ENCODE measurements at regions not wholly inside any gene's neighbourhood (a gene's known extent, or its start where the extent isn't known, plus 50 kb on each side); places are given as distances from the start of the nearest gene placed in this dataset.
"Not testable (repeated sequence)": the region's sequence is repeated elsewhere in the genome, so short reads cannot be mapped to it uniquely, and the experiment has no call there.

DNA sequence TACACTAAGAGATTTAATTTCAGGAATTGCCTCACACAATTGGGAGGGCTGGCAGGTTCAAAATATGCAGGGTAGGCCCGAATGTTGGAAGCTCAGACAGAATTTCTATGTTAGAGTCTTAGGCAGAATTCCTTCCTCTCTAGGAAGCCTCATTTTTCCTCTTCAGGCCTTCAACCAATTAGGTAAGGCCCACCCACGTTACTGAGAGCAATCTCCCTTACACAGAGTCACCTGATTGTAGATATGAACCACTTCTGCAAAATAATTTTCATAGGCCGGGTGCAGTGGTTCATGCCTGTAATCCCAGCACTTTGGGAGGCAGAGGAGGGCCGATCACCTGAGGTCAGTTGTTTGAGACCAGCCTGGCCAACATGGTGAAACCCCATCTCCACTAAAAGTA lies 50.2 kb upstream of the HIVEP1 start:
- DNase-seq (ENCODE audit: low read depth, low spot score): no peak

GRCh38 chr6:11960909-11961779 lies 51.0 kb upstream of the HIVEP1 start:
- no peak for DNase-seq (ENCODE audit: low read depth, low spot score)

DNA sequence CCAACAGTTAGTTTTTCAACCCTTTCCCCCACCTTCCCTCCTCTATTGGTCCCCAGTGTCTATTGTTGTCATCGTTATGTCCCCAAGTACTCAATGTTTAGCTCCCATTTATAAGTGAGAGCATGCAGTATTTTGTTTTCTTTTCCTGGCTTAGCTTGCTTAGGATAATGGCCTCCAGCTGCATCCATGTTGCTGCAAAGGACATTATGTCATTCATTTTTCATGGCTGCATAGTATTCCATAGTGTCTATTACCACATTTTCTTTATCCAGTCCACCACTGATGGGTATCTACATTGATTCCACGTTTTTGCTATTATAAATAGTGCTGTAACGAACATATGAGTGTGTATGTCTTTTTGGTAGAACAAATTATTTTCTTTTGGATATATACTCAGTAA lies 55.3 kb upstream of the HIVEP1 start:
- DNase-seq (ENCODE audit: low read depth, low spot score): no peak

- DNase-seq (ENCODE audit: low read depth, low spot score): no peak
Observed at GRCh38 chr6:11953641-11954040, 58.5 kb upstream of the HIVEP1 start.

DNA sequence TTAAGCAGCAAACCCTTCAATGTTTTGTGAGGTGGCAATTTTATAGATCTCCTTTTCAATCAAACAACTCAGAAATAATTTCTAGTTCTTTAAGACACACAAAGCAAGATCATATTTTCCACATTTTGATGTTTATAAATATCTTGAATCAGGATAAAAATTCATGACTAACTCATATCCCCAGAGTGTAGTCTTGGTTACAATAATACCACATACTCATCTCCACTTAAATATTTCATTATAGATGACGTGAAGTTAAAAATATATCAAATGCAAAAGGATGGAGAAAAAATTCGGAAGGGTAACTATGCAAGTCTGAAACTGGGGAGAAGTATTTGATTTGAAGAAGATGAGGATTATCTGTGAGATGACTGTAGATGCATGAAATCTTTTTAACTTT lies 59.8 kb upstream of the HIVEP1 start:
- DNase-seq (ENCODE audit: low read depth, low spot score): no peak

GRCh38 chr6:11951868-11952267 lies 60.2 kb upstream of the HIVEP1 start:
- DNase-seq (ENCODE audit: low read depth, low spot score): no peak

DNA sequence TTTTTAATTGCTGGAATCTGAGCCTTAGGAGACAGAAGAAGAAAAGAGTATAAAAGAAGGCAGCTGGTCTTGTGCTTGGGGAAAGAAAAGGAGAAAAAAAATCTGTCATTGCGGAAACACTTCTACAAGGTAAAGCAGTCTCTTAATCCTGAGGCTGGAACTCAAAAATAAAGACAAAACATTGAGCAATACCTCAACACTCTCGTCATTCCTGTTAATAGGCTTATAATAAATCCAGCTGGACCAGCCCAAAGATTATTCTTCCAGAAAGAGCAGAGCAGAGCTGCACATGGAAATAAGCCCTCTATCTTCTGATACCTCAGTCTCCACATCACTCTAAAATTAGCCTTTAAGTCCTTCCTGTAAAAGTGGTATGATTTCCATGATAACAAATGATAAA lies 62.0 kb upstream of the HIVEP1 start:
- DNase-seq (ENCODE audit: low read depth, low spot score): no peak

GRCh38 chr6:11947575-11947974 lies 64.5 kb upstream of the HIVEP1 start:
- DNase-seq (ENCODE audit: low read depth, low spot score): no peak

DNA sequence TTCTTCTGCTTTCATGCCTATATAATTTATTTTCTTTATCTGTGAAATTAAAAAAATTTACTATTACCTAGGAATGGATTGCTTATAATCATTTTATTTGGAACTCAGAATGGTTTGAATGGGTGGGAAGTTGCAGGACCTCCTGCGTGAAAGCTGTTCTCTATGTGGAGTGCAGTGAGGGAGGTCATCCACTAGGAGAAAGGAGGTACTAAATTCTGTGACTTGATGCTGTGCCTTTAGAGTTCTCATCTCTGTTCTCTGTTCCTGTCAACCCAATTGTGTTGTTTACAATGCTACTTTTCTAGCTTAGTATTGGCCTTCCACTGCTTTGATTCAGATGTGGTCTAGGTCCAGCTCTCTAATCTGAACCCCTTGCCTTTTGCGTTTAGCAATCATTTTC lies 65.0 kb upstream of the HIVEP1 start:
- DNase-seq (ENCODE audit: low read depth, low spot score): peak; percentile 15

DNA sequence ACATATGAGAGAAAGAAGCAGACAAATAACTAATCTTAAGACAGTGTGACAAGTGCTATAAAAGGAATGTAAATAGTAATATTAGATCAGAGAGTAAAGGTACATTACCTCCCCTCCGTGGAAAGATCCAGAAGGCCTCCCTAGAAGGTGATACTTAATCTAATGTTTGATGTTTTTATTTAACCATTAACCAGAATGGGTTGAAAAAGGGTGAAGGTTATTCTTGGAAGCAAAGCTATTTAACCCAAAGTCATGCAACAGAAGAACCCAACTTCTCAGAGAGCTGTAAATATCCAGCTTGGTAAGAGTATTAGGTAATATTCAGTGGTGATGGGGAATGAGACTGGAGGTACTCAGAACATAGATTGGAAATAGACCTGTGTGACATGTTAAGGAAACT lies 68.0 kb upstream of the HIVEP1 start:
- no peak for DNase-seq (ENCODE audit: low read depth, low spot score)

- DNase-seq (ENCODE audit: low read depth, low spot score): no peak
Observed at GRCh38 chr6:11943060-11943459, 69.1 kb upstream of the HIVEP1 start.

GRCh38 chr6:11942185-11942864 lies 69.8 kb upstream of the HIVEP1 start:
- no peak for DNase-seq (ENCODE audit: low read depth, low spot score)

DNA sequence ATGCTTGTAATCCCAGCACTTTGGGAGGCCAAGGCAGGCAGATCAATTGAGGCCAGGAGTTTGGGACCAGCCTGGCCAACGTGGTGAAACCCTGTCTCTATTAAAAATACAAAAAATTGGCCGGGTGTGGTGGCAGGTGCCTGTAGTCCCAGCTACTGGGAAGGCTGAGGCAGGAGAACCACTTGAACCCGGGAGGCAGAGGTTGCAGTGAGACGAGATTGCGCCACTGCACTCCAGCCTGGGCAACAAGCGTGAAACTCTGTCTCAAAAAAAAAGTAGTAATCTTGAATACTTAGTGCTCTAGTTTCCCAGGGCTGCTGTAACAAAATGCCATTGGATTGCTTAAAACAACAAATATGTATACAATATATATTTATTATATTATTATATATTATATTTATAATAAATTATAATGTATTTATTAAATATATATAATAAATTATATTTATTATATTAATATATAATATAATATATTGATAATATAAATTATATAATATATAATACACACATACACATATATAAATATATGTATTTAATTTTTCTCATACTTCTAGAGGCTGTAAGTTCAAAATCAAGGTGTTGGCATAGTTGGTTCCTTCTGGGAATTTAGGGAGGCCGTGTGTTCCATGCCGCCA lies 71.5 kb upstream of the HIVEP1 start:
- not testable (repeated sequence) for DNase-seq (ENCODE audit: low read depth, low spot score)

GRCh38 chr6:11938285-11938890 lies 73.7 kb upstream of the HIVEP1 start:
- DNase-seq (ENCODE audit: low read depth, low spot score): peak; percentile 78

DNA sequence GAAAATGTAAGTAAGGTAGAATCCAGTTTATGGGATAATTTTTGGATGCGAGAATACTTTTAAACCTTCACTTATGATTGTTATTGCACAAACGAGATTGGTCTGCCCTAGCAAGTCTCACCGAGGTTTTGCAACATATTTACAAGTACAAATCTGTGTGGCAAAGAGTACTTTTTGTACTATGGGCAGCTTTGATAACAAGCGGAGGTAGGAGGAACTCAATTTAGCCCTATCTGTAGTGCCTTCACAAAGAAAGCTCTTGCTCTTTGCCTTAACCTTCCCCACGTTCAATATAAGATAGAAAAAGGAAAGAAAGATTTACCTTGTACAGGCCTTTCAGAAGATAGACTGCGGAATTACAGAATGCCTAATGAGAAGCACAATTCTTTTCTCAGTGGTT lies 77.5 kb upstream of the HIVEP1 start:
- DNase-seq (ENCODE audit: low read depth, low spot score): no peak

GRCh38 chr6:11932892-11933291 lies 79.2 kb upstream of the HIVEP1 start:
- not testable (repeated sequence) for DNase-seq (ENCODE audit: low read depth, low spot score)

- no peak for DNase-seq (ENCODE audit: low read depth, low spot score)
Observed at GRCh38 chr6:11931296-11932035, 80.6 kb upstream of the HIVEP1 start.

GRCh38 chr6:11930834-11931233 lies 81.3 kb upstream of the HIVEP1 start:
- not testable (repeated sequence) for DNase-seq (ENCODE audit: low read depth, low spot score)

DNA sequence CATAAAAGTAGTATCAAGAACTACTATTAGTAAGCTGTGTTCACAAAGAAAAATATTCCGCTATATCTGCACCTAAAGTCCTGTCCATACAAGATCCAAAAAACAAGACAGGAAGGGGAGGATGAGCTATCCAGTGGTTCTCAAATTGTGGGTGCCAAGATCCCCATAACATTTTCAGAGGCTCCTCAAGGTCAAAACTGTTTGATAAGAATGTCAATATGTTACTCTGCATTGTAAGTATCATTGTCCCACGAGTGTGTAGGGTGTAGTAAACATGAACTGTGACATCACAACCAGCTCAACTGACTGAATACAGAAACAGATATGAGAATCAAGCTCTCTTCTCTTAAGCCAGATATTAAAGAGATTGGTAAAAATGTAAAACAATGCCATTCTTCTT lies 81.9 kb upstream of the HIVEP1 start:
- no peak for DNase-seq (ENCODE audit: low read depth, low spot score)

GRCh38 chr6:11929241-11929835 lies 82.8 kb upstream of the HIVEP1 start:
- no peak for DNase-seq (ENCODE audit: low read depth, low spot score)

Data from iPS DF 19.7 (cell line).